Fibroblast of lung (primary cell): ENCODE measurements at regions not wholly inside any gene's neighbourhood (a gene's known extent, or its start where the extent isn't known, plus 50 kb on each side); places are given as distances from the start of the nearest gene placed in this dataset.
"Not testable (repeated sequence)": the region's sequence is repeated elsewhere in the genome, so short reads cannot be mapped to it uniquely, and the experiment has no call there.

ENCODE experiments used
- CTCF ChIP-seq, 2 donors: IDR thresholded peaks in 1 of 2; conservative IDR thresholded peaks in 1 of 2; 1 replicate in 1 of 2; 2 replicates in 1 of 2; pipeline ENCODE4 v1.5.1; 2011 to 2012; ENCODE audit warnings: low read length in 2 of 2, control low read depth in 1 of 2, inconsistent platforms in 1 of 2, low read depth in 1 of 2, mild to moderate bottlenecking in 1 of 2
- EZH2 ChIP-seq: IDR thresholded peaks from 2 replicates; pipeline ENCODE4 v1.5.1; 2012; ENCODE audit warnings: low read length, control low read depth, mild to moderate bottlenecking; ENCODE audit errors: missing control alignments

- TF ChIP-seq CTCF (conservative IDR thresholded peaks at IDR 0.05 in 1 of 2, IDR thresholded peaks at IDR 0.05 in 1 of 2; ENCODE audit: low read depth in 1 of 2, low read length in 2 of 2); EZH2: not testable (repeated sequence)
Measured at GRCh38 chr16:29124162-29124561, 139.3 kb downstream of the LAT start.
